PC-9 (cell line): ENCODE measurements at regions not wholly inside any gene's neighbourhood (a gene's known extent, or its start where the extent isn't known, plus 50 kb on each side); places are given as distances from the start of the nearest gene placed in this dataset.

ENCODE experiments used
- EZH2 ChIP-seq: fragments of 200-600 bp; sonication (generic); IDR thresholded peaks from 2 replicates; pipeline ENCODE4 v1.8.0; 2017; ENCODE audit warnings: antibody characterized with exemption, low read depth
- TF ChIP-seq, protein P1 (sequence below): fragments of 200-600 bp; sonication (generic); conservative IDR thresholded peaks from 2 replicates; pipeline ENCODE4 v1.6.1; 2017; ENCODE audit warnings: mixed run types, antibody characterized with exemption, mild to moderate bottlenecking, moderate library complexity

DNA sequence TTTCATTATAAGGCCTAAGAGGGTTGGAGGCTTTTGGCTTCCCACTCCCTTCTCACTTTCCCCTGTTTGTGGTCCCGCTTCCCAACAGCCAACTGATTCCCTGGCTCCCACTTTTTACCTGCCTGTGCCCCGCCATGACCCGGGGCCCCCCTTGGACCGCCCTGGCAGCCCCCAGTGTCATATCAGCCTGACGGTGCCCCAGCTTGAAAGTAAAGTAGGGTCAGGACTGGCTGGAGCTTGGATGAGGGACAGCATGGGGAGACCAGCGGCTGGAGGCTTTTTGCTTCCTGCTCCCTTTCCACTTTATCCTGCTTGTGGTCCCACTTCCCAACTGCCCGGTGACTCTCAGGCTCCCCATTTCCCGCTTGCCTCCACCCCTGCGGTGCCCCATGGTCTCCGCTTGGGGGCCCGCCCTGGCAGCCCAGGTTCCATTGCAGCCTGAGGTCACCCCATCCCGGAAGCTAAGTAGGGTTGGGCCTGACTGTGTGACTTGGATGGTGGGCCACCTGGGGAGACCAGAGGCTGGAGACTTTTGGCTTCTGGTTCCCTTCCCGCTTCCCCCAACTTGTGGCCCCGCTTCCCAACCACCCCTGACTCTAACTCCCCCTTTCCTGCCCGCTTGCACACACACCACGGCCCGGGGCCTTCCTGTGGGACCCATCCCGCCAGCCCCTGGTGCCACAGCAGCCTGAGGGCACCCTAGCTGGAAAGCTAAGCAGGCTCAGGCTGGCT, 2274.7 kb downstream of the TP53TG3F start:
- TF ChIP-seq, protein P1, sequence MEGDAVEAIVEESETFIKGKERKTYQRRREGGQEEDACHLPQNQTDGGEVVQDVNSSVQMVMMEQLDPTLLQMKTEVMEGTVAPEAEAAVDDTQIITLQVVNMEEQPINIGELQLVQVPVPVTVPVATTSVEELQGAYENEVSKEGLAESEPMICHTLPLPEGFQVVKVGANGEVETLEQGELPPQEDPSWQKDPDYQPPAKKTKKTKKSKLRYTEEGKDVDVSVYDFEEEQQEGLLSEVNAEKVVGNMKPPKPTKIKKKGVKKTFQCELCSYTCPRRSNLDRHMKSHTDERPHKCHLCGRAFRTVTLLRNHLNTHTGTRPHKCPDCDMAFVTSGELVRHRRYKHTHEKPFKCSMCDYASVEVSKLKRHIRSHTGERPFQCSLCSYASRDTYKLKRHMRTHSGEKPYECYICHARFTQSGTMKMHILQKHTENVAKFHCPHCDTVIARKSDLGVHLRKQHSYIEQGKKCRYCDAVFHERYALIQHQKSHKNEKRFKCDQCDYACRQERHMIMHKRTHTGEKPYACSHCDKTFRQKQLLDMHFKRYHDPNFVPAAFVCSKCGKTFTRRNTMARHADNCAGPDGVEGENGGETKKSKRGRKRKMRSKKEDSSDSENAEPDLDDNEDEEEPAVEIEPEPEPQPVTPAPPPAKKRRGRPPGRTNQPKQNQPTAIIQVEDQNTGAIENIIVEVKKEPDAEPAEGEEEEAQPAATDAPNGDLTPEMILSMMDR = no peak
- no peak for TF ChIP-seq EZH2
